ENCODE measurements at regions not wholly inside any gene's neighbourhood (a gene's known extent, or its start where the extent isn't known, plus 50 kb on each side); places are given as distances from the start of the nearest gene placed in this dataset.

DNA sequence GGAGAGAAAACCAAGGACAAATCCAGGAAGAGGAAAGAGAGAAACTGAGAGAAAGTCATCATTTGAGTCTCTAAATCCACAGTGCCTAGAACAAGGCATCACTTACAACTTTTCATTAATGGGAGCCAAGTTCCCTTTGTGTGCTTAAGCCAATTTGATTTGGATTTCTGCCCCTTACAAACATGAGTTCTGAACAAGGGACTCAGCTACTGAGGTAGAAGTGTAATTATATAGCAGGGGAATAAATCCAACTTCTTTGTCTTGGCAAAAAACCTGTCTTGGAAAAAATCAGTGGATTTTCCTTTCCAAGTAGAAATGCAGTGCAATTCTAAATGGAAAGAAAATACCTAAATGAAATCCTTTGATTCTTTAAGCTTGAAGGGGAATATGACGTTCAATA lies 307.2 kb upstream of the CNTN3 start:
- Histone ChIP-seq H4K8ac (replicated peaks; ENCODE audit: insufficient read length, low read depth, low read length) (no peak overlapping the region), H3K18ac (ENCODE audit: insufficient read length, low read depth, low read length) (no peak overlapping the region), H3K27ac (ENCODE audit: insufficient read length, low read depth, low read length) (no peak overlapping the region), H2BK5ac (ENCODE audit: insufficient read length, low read length) (no peak overlapping the region), H4K91ac (ENCODE audit: insufficient read length, low read depth, low read length) (no peak overlapping the region), H3K4ac (ENCODE audit: low read depth, low read length) (no peak overlapping the region), H3K14ac (ENCODE audit: insufficient read depth, low read length) (no peak overlapping the region), H2BK15ac (ENCODE audit: low read depth, low read length) (no peak overlapping the region), H3K23ac (ENCODE audit: insufficient read length, low read depth, low read length) (no peak overlapping the region), H2BK20ac (ENCODE audit: low read depth, low read length, poor library complexity, severe bottlenecking) (no peak overlapping the region), H2AFZ (ENCODE audit: low read length) (no peak overlapping the region), H4K20me1 (ENCODE audit: control insufficient read depth, insufficient read depth, insufficient read length) (no peaks in the 10 kb centered on the region), H3K4me2 (ENCODE audit: insufficient read depth, insufficient read length, low read length) (no peak overlapping the region), H3K23me2 (ENCODE audit: insufficient read length, low read depth, low read length, poor library complexity, severe bottlenecking) (no peaks in the 10 kb centered on the region), H3T11ph (ENCODE audit: low read length) (no peak overlapping the region), H2AK5ac (ENCODE audit: insufficient read length, low read length) (no peak overlapping the region), H3K9me3 (ENCODE audit: control insufficient read depth, low read depth, low read length) (no peaks in the 10 kb centered on the region), H2BK12ac (ENCODE audit: insufficient read length, low read depth, low read length) (no peak overlapping the region), H2BK120ac (ENCODE audit: low read depth, low read length, poor library complexity, severe bottlenecking) (no peak overlapping the region), H3K9ac (ENCODE audit: extremely low read depth, insufficient read length, low read length) (no peak overlapping the region), H4K5ac (ENCODE audit: insufficient read length, low read depth, low read length) (no peak overlapping the region), H3K79me2 (ENCODE audit: insufficient read depth, low read length) (no peaks in the 10 kb centered on the region), H3K4me1 (ENCODE audit: insufficient read depth, low read length) (no peaks in the 10 kb centered on the region), H3K56ac (ENCODE audit: insufficient read length, low read depth, low read length) (no peak overlapping the region), H3K27me3 (ENCODE audit: insufficient read depth, low read length) (no peaks in the 10 kb centered on the region), H3K79me1 (ENCODE audit: insufficient read depth, low read depth, low read length, poor library complexity, severe bottlenecking) (no peaks in the 10 kb centered on the region)
- no peak overlapping the region for H3K27ac Mint-ChIP-seq
- no CpG with 5 or more reads among the region's 1 CpG for WGBS (ENCODE audit: extremely low coverage, insufficient read length, low lambda C conversion rate)
- peaks cover 3% of the 10 kb centered on the region for H3K27me3 Mint-ChIP-seq (ENCODE audit: low read depth)
- H3K4me3 Mint-ChIP-seq: no peak overlapping the region
- DNase-seq: no peak
- H3K9me3 Mint-ChIP-seq: no peaks in the 10 kb centered on the region
- TF ChIP-seq, protein P1, sequence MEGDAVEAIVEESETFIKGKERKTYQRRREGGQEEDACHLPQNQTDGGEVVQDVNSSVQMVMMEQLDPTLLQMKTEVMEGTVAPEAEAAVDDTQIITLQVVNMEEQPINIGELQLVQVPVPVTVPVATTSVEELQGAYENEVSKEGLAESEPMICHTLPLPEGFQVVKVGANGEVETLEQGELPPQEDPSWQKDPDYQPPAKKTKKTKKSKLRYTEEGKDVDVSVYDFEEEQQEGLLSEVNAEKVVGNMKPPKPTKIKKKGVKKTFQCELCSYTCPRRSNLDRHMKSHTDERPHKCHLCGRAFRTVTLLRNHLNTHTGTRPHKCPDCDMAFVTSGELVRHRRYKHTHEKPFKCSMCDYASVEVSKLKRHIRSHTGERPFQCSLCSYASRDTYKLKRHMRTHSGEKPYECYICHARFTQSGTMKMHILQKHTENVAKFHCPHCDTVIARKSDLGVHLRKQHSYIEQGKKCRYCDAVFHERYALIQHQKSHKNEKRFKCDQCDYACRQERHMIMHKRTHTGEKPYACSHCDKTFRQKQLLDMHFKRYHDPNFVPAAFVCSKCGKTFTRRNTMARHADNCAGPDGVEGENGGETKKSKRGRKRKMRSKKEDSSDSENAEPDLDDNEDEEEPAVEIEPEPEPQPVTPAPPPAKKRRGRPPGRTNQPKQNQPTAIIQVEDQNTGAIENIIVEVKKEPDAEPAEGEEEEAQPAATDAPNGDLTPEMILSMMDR (conservative IDR thresholded peaks at IDR 0.05): no peak
- no peaks in the 10 kb centered on the region for H3K4me1 Mint-ChIP-seq
- no peaks in the 10 kb centered on the region for H3K36me3 Mint-ChIP-seq (ENCODE audit: insufficient read depth in 1 of 3, low read depth in 3 of 3)

Measured in H9 (cell line).